NCI-H510A (cell line): ENCODE measurements at regions not wholly inside any gene's neighbourhood (a gene's known extent, or its start where the extent isn't known, plus 50 kb on each side); places are given as distances from the start of the nearest gene placed in this dataset.

Experiments
- DNase-seq: peaks from one replicate; lab custom pipeline; 2025; lab: John Stamatoyannopoulos, UW

DNA sequence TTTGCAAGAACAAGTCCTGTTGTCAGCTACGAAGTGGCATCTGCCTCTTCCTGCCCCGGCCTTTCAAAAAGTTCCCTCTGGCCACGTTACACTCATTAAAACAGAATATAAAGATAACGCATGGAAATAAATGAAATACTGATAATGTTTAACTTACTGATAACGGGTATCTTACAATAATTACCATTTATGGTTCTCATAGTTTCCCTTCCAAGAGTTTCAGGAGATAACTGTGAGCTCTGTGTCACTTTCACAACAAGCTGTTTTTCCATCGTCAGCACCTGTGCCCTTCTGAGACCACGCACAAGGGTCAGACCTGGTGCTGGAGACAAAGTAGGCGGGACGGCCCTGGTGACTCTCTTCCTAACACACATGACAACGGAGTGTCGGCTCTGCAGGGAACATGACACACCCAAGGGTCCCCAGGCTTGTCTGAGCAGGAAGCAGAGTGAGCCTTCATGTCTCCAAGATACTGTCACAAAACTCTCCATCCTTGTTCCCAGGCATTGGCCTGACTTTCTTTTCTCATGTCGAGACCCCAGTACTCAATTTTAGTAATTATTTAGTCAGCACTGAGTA lies 86.2 kb upstream of the THBS2 start:
- DNase-seq: no peak

- DNase-seq: no peak
Observed at GRCh38 chr6:169339025-169339424, 85.4 kb upstream of the THBS2 start.

DNA sequence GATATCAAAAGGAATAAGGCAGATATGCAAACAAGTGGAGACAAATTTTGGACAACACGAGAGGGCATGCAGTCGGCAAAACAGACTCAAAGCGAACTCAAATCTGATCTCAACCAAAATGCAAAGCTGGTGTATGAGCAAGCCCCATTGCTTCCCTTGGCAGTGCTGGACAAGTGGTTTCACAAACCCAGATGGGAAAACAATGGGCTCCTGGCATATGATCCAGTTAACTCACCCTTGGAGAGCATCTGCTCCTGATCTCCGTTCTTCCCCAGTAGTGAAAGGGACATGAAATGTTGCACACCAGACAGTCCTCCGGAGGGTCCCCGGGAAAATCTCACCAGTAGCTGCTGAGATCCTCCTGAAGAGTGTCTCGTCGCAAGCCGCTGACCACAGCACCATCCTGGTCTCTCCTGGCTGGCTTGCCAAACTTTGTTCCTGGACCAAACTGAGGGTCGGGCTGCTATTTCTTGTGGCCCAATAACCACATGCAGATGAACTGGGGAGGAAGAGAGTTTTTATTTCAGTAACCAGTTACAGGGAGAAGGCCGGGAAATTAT lies 84.3 kb upstream of the THBS2 start:
- DNase-seq: no peak

- no peak for DNase-seq
Observed at GRCh38 chr6:169335301-169335700, 81.7 kb upstream of the THBS2 start.

DNA sequence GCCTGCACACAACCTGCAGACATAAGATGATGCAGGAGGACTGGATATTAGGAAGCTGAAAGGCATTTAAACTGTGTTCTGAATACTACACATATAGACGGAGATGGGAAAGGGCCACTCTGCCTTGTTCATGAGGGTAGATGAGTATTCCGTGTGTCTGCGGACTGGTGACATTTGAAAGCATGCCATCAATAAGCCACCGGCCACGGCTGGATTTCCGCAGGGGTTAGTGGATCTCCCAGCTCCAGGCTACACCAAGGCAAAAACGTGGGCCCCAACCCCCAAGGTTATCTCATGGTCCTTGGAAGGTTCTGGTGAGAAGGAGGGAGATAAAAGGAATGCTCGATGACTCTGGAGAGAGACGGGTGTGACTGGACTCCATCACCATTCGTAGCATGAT lies 78.6 kb upstream of the THBS2 start:
- no peak for DNase-seq

- DNase-seq: no peak
Observed at GRCh38 chr6:169328112-169328801, 74.6 kb upstream of the THBS2 start.

GRCh38 chr6:169326067-169326799 lies 72.6 kb upstream of the THBS2 start:
- DNase-seq: no peak

DNA sequence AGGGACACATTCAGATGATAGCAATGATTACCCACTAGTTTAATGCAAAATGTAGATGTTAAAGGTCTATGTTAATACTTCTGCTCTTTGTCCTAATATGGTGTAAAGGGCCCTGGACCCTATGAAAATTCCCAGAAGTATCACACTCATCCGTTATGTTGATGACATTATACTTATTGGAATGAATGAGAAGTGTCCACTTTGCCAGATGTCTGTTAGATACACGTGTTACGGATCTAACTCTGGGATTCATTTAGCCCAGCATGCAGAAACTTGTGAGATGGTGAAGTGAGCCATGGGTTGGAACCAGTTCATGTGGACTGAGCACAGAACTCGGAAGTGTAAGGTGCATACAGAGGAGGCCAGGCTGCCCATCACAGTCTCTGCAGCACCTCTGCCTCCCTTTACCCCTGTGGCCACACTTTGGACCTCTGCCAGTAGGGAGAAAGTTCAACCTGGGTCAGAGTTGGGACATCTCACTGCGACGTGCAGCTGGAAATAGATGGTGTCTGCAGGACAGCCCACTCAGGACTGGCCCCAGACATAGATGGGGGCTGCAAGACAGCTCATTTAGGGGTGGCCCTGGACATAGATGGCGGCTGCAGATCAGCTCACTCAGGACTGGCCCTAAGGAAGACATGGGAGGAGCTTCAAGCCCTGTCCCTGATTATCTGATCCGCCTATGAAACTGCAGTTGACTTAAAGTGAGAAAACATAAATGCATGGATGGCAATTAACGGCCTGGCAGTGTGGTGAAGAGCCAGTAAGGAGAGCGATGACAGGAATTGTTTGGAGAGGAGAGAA lies 71.2 kb upstream of the THBS2 start:
- no peak for DNase-seq

DNA sequence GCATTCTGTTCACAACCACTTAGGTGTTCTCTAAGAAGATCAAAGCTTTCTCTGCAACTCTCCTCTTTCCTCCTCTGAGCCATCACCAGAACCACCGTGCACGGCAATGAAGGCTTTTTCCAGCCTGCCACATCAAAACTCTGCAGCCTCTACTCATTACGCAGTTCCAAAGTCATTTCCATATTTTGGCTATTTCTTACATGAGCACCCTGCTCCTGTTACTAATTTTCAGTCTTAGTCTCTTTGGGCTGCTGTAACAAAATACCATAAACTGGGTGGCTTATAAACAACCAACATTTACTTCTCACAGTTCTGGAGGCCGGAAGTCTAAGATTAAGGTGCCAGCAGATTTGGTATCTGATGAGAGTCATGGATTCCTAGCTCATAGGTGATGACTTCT lies 70.4 kb upstream of the THBS2 start:
- DNase-seq: no peak

- DNase-seq: no peak
Observed at GRCh38 chr6:169323221-169323620, 69.6 kb upstream of the THBS2 start.

GRCh38 chr6:169321546-169321945 lies 67.9 kb upstream of the THBS2 start:
- no peak for DNase-seq

- DNase-seq: no peak
Observed at GRCh38 chr6:169320013-169320412, 66.4 kb upstream of the THBS2 start.

- no peak for DNase-seq
Observed at GRCh38 chr6:169317441-169318202, 64.0 kb upstream of the THBS2 start.

DNA sequence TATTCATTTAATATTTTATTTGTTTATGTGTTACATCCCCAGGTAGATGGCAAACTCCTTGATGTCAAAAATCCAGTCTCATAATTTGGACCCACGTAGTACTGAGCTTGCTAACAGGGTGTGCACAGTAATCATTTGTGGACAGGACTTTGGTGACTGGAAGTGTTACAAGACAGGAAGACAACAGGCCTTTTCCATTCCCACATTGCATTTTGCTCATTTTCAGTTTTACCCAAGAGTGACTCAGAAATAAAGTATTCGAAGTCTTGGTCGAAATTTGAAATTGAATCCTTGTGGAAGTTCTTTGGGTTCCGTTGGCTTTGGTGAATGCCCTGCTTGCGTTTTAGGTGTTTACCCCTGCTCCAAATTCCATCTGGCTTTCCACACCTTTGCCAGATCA lies 63.0 kb upstream of the THBS2 start:
- DNase-seq: no peak

GRCh38 chr6:169315830-169316614 lies 62.4 kb upstream of the THBS2 start:
- DNase-seq: no peak

DNA sequence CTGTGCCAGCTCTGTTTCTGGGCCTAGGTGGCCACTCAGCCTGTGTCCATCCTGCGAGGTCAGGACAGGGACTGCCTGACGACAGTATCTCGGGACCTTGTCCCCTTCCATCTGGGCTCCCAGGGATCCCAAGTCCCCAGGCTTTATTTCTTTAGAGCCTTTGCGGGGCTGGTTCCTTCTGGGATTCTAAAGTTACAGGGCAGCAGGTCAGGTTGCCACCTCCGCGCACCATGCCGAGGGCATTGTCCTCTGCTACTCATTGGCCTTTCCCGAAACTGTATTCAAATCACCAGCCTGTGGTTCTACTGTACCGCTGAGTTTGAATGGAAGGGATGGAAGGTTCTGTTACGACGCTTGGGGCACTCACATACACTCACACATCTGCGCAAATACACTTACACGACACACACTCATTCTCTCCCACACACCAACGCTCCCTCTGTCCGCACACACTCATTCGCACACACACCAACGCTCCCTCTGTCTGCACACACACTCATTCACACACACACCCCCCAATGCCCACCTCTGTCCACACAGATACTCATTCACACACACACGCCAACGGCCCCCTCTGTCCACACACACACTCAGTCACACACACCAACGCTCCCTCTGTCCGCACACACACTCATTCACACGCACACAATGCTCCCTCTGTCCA lies 59.8 kb upstream of the THBS2 start:
- DNase-seq: no peak

GRCh38 chr6:169312658-169313346 lies 59.2 kb upstream of the THBS2 start:
- DNase-seq: no peak

DNA sequence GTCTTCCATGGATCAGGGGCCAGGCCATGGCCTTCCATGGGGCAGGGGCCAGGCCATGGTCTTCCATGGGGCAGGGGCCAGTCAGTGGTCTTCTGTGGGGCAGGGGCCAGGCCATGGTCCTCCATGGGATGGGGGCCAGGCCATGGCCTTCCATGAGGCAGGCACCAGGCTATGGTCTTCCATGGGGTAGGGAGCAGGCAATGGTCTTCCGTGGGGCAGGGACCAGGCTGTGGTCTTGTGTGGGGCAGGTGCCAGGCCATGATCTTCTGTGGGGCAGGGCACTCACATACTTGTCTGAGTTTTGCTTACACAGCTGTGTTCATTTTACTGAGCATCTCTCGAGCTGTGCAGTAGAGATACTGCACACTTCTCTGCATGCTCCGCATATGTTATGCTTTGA lies 57.3 kb upstream of the THBS2 start:
- no peak for DNase-seq
